Fibroblast of lung (primary cell): ENCODE measurements at regions not wholly inside any gene's neighbourhood (a gene's known extent, or its start where the extent isn't known, plus 50 kb on each side); places are given as distances from the start of the nearest gene placed in this dataset.
"Not testable (repeated sequence)": the region's sequence is repeated elsewhere in the genome, so short reads cannot be mapped to it uniquely, and the experiment has no call there.

ENCODE experiments used
- DNase-seq, 2 donors: peaks; one replicate each; pipeline versions ENCODE4 v3.0.0 to v3.0.0-alpha.2; 2010; ENCODE audit warnings: low read depth in 2 of 2
- H2AFZ ChIP-seq: 2 replicates; pipeline ENCODE4 v1.5.1; 2012; ENCODE audit warnings: low read length, control low read depth, inconsistent platforms
- H3K27ac ChIP-seq: 2 replicates; pipeline ENCODE4 v1.5.1; 2011; ENCODE audit warnings: low read length, control low read depth; ENCODE audit not compliant: insufficient read depth
- H3K27me3 ChIP-seq: 2 replicates; pipeline ENCODE4 v1.5.1; 2011; ENCODE audit warnings: mild to moderate bottlenecking, low read length; ENCODE audit not compliant: control insufficient read depth, insufficient read depth
- H3K36me3 ChIP-seq: 2 replicates; pipeline ENCODE4 v1.5.1; 2011; ENCODE audit warnings: low read length; ENCODE audit not compliant: control insufficient read depth, insufficient read depth
- H3K4me1 ChIP-seq: 2 replicates; pipeline ENCODE4 v1.5.1; 2011; ENCODE audit warnings: low read length; ENCODE audit not compliant: control insufficient read depth, insufficient read depth; ENCODE audit errors: extremely low read depth
- H3K4me2 ChIP-seq: 2 replicates; pipeline ENCODE4 v1.5.1; 2011; ENCODE audit warnings: low read length, control low read depth; ENCODE audit not compliant: insufficient read depth; ENCODE audit errors: extremely low read depth
- H3K4me3 ChIP-seq, 4 experiments: fragments of 200-600 bp in 1 of 4; sonication (generic) in 1 of 4; replicated peaks in 1 of 4; 2 replicates each; pipeline ENCODE4 v1.5.1; 2011 to 2016; ENCODE audit warnings: low read length in 4 of 4, low read depth in 3 of 4, mild to moderate bottlenecking in 3 of 4, control low read depth in 2 of 4, inconsistent platforms in 1 of 4, mixed read lengths in 1 of 4; ENCODE audit not compliant: insufficient read depth in 1 of 4; ENCODE audit errors: control extremely low read depth in 1 of 4
- H3K79me2 ChIP-seq: 2 replicates; pipeline ENCODE4 v1.5.1; 2012; ENCODE audit warnings: mild to moderate bottlenecking, low read length, inconsistent platforms; ENCODE audit not compliant: control insufficient read depth, insufficient read depth
- H3K9ac ChIP-seq: 2 replicates; pipeline ENCODE4 v1.5.1; 2011; ENCODE audit warnings: mild to moderate bottlenecking, low read length, control low read depth; ENCODE audit not compliant: insufficient read depth
- H3K9me3 ChIP-seq: 2 replicates; pipeline ENCODE4 v1.5.1; 2012; ENCODE audit warnings: low read depth, low read length; ENCODE audit not compliant: control insufficient read depth, insufficient read depth
- H4K20me1 ChIP-seq: 2 replicates; pipeline ENCODE4 v1.5.1; 2011; ENCODE audit warnings: low read length; ENCODE audit not compliant: control insufficient read depth, insufficient read depth; ENCODE audit errors: extremely low read depth
- EZH2 ChIP-seq: IDR thresholded peaks from 2 replicates; pipeline ENCODE4 v1.5.1; 2012; ENCODE audit warnings: low read length, control low read depth, mild to moderate bottlenecking; ENCODE audit errors: missing control alignments
- TF ChIP-seq, protein P1 (sequence below), 2 donors: IDR thresholded peaks in 1 of 2; conservative IDR thresholded peaks in 1 of 2; 1 replicate in 1 of 2; 2 replicates in 1 of 2; pipeline ENCODE4 v1.5.1; 2011 to 2012; ENCODE audit warnings: low read length in 2 of 2, control low read depth in 1 of 2, inconsistent platforms in 1 of 2, low read depth in 1 of 2, mild to moderate bottlenecking in 1 of 2

DNA sequence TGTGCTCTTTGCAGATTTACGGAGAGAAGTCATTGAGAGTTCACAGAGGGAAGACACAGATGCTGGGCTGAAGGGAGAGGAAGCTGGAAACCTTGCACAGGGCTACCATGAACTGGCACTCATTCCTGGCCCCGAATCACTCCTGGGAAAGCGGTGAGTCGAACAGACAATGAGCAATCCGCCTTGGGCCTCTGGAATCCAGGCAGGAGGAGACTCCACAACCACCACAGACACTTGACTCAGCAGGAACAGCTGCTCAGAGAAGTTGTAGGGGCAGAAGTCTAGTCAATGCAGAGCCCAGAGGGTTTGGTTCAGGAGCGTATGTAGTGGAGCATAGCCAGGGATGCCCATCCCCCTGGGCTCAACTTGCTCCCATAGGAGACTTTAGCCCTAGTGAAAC lies 62.8 kb upstream of the GRIA3 start:
- H3K4me2 ChIP-seq = no peak overlapping the region
- H3K27me3 ChIP-seq = no peaks in the 10 kb centered on the region
- TF ChIP-seq, protein P1, sequence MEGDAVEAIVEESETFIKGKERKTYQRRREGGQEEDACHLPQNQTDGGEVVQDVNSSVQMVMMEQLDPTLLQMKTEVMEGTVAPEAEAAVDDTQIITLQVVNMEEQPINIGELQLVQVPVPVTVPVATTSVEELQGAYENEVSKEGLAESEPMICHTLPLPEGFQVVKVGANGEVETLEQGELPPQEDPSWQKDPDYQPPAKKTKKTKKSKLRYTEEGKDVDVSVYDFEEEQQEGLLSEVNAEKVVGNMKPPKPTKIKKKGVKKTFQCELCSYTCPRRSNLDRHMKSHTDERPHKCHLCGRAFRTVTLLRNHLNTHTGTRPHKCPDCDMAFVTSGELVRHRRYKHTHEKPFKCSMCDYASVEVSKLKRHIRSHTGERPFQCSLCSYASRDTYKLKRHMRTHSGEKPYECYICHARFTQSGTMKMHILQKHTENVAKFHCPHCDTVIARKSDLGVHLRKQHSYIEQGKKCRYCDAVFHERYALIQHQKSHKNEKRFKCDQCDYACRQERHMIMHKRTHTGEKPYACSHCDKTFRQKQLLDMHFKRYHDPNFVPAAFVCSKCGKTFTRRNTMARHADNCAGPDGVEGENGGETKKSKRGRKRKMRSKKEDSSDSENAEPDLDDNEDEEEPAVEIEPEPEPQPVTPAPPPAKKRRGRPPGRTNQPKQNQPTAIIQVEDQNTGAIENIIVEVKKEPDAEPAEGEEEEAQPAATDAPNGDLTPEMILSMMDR (conservative IDR thresholded peaks at IDR 0.05 in 1 of 2, IDR thresholded peaks at IDR 0.05 in 1 of 2; ENCODE audit: low read depth in 1 of 2, low read length in 2 of 2) = no peak
- no peak for TF ChIP-seq EZH2
- no peaks in the 10 kb centered on the region for H3K36me3 ChIP-seq
- no peaks in the 10 kb centered on the region for H3K4me1 ChIP-seq
- H2AFZ ChIP-seq = no peak overlapping the region
- no peak overlapping the region for H3K27ac ChIP-seq
- no peaks in the 10 kb centered on the region for H4K20me1 ChIP-seq
- H3K79me2 ChIP-seq = no peaks in the 10 kb centered on the region
- no peak overlapping the region for H3K4me3 ChIP-seq
- H3K9me3 ChIP-seq = no peaks in the 10 kb centered on the region
- peak in 1 of 2 donors; percentile 63 for DNase-seq
- H3K9ac ChIP-seq = no peak overlapping the region

DNA sequence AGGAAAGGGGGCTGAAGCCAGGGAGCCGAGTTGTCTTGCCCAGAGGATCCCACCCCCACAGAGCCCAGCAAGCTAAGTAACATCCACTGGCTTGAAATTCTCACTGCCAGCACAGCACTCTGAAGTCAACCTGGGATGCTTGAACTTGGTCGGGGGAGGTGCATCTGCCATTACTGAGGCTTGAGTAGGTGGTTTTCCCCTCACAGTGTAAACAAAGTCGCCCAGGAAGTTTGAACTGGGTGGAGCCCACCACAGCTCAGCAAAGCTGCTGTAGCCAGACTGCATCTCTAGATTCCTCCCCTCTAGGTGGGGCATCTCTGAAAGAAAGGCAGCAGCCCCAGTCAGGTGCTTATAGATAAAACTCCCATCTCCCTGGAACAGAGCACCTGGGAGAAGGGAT lies 54.3 kb upstream of the GRIA3 start:
- H3K4me1 ChIP-seq, H3K4me2 ChIP-seq, H3K9me3 ChIP-seq, DNase-seq, H3K27me3 ChIP-seq, H3K36me3 ChIP-seq, H3K9ac ChIP-seq, H3K4me3 ChIP-seq, H3K79me2 ChIP-seq, H4K20me1 ChIP-seq, H2AFZ ChIP-seq, H3K27ac ChIP-seq: not testable (repeated sequence)
